ENCODE measurements at regions not wholly inside any gene's neighbourhood (a gene's known extent, or its start where the extent isn't known, plus 50 kb on each side); places are given as distances from the start of the nearest gene placed in this dataset.

- no peak for TF ChIP-seq EZH2 (IDR thresholded peaks at IDR 0.05; ENCODE audit: insufficient read depth, poor library complexity, severe bottlenecking)
- TF ChIP-seq EZH2phosphoT487 (IDR thresholded peaks at IDR 0.05; ENCODE audit: insufficient read depth, low read depth): no peak
Observed at GRCh38 chr18:78566065-78566464, 413.6 kb upstream of the SALL3 start.
